ENCODE measurements at regions not wholly inside any gene's neighbourhood (a gene's known extent, or its start where the extent isn't known, plus 50 kb on each side); places are given as distances from the start of the nearest gene placed in this dataset.
A peak's percentile ranks its signal among the peaks of the same experiment; 100 is the strongest.

DNA sequence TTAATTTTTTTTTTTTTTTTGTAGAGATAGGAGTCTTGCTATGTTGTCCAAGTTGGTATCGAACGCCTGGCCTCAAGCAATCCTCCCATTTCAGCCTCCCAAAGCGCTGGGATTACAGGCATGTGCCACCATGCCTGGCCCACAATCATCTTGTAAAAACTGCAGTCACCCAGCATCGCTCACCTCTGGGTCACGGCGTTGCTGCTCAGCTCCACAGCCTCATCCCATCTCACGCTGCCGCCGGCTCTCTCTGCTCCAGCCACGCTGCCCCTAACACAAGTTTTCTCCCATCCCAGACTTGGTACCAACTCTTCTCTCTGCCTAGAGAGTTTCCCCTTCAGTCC lies 69.2 kb downstream of the MAP1LC3B2 start:
- H3K27ac ChIP-seq: no peak overlapping the region
- TF ChIP-seq, protein P1, sequence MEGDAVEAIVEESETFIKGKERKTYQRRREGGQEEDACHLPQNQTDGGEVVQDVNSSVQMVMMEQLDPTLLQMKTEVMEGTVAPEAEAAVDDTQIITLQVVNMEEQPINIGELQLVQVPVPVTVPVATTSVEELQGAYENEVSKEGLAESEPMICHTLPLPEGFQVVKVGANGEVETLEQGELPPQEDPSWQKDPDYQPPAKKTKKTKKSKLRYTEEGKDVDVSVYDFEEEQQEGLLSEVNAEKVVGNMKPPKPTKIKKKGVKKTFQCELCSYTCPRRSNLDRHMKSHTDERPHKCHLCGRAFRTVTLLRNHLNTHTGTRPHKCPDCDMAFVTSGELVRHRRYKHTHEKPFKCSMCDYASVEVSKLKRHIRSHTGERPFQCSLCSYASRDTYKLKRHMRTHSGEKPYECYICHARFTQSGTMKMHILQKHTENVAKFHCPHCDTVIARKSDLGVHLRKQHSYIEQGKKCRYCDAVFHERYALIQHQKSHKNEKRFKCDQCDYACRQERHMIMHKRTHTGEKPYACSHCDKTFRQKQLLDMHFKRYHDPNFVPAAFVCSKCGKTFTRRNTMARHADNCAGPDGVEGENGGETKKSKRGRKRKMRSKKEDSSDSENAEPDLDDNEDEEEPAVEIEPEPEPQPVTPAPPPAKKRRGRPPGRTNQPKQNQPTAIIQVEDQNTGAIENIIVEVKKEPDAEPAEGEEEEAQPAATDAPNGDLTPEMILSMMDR (IDR thresholded peaks at IDR 0.05): no peak
- no peak for TF ChIP-seq EZH2 (IDR thresholded peaks at IDR 0.05)
- TF ChIP-seq EZH2phosphoT487 (IDR thresholded peaks at IDR 0.05): no peak
- H3K4me1 ChIP-seq: peaks cover 22% of the 10 kb centered on the region
- peaks cover 1% of the 10 kb centered on the region for H3K9me3 Mint-ChIP-seq
- H3K4me1 Mint-ChIP-seq: peaks cover 11% of the 10 kb centered on the region
- no peaks in the 10 kb centered on the region for H3K79me2 ChIP-seq (ENCODE audit: low read depth)
- H2AFZ ChIP-seq (replicated peaks): no peak overlapping the region
- H3K9ac ChIP-seq: no peak overlapping the region
- H3F3A ChIP-seq (ENCODE audit: low read depth): peaks cover 8% of the 10 kb centered on the region
- peaks cover 9% of the 10 kb centered on the region for H3K27me3 Mint-ChIP-seq (ENCODE audit: insufficient read depth, low read depth)
- H3K27ac Mint-ChIP-seq: peak overlapping the region; percentile 91
- no peaks in the 10 kb centered on the region for H3K36me3 Mint-ChIP-seq
- no peaks in the 10 kb centered on the region for H3K9me3 ChIP-seq (ENCODE audit: low read depth)
- H3K4me2 ChIP-seq: peak overlapping the region; percentile 1
- H3K27me3 ChIP-seq: no peaks in the 10 kb centered on the region
- H3K4me3 ChIP-seq: no peak overlapping the region
- no peaks in the 10 kb centered on the region for H3K36me3 ChIP-seq
- peak overlapping the region; percentile 66 for H3K4me3 Mint-ChIP-seq
- no peak for DNase-seq (ENCODE audit: low spot score)
- no peaks in the 10 kb centered on the region for H4K20me1 ChIP-seq (ENCODE audit: low read depth)

All from neural progenitor cell (in vitro differentiated cells).